A673 (cell line): ENCODE measurements at regions not wholly inside any gene's neighbourhood (a gene's known extent, or its start where the extent isn't known, plus 50 kb on each side); places are given as distances from the start of the nearest gene placed in this dataset.

Experiments
- EZH2 ChIP-seq: fragments of 200-600 bp; sonication (generic); IDR thresholded peaks from 2 replicates; pipeline ENCODE4 v1.6.1; 2017; ENCODE audit warnings: borderline replicate concordance, low read depth, mild to moderate bottlenecking, mixed read lengths, antibody characterized with exemption, low read length; ENCODE audit not compliant: poor library complexity, severe bottlenecking
- TF ChIP-seq, protein P1 (sequence below): fragments of 300-800, 200-600 bp; sonication (generic); conservative IDR thresholded peaks from 2 replicates; pipeline ENCODE4 v1.5.1; 2017; ENCODE audit warnings: low read depth, mild to moderate bottlenecking, antibody characterized with exemption, low read length, moderate library complexity, mixed read lengths

DNA sequence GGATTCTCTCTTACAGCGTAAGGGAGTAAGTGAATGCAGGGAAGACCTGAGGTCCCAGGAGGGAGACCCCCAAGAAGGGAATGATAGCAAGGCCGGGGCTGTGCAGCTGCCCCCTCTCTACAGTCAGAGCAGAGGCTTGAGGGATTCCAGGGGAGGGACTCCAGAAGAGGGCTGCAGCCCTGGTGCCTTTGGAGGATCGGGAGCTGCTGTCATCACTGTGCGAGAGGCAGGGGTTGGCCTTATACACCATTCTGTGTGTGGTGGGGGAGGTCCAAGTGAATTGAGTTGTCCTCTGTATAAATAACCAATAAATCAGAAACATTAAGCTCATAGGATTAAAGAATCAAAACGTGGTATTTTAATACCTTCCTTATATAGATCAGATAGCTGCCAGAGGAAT lies 114.9 kb downstream of the GLI2 start:
- TF ChIP-seq, protein P1, sequence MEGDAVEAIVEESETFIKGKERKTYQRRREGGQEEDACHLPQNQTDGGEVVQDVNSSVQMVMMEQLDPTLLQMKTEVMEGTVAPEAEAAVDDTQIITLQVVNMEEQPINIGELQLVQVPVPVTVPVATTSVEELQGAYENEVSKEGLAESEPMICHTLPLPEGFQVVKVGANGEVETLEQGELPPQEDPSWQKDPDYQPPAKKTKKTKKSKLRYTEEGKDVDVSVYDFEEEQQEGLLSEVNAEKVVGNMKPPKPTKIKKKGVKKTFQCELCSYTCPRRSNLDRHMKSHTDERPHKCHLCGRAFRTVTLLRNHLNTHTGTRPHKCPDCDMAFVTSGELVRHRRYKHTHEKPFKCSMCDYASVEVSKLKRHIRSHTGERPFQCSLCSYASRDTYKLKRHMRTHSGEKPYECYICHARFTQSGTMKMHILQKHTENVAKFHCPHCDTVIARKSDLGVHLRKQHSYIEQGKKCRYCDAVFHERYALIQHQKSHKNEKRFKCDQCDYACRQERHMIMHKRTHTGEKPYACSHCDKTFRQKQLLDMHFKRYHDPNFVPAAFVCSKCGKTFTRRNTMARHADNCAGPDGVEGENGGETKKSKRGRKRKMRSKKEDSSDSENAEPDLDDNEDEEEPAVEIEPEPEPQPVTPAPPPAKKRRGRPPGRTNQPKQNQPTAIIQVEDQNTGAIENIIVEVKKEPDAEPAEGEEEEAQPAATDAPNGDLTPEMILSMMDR = no peak
- no peak for TF ChIP-seq EZH2
